ENCODE measurements at regions not wholly inside any gene's neighbourhood (a gene's known extent, or its start where the extent isn't known, plus 50 kb on each side); places are given as distances from the start of the nearest gene placed in this dataset.

DNA sequence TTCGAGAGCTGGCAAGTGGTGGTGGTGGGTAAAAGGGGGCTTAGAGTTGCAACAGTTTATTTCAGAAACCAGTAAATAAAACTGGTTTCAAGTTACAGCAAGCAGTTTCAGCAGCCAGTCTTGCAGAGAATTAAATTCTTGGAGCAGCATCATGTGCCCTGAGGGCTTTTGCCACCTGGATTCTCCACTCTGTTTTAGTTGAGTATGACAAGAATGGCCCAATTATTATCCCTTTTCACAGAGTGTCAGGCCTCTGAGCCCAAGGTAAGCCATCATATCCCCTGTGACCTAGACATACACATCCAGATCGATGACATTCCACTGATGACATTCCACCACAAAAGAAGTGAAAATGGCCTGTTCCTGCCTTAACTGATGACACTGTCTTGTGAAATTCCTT, 72.8 kb upstream of the FANCL start:
- Histone ChIP-seq H3K14ac (ENCODE audit: insufficient read length) (no peak overlapping the region), H3K79me1 (ENCODE audit: low read depth, low read length) (no peaks in the 10 kb centered on the region), H4K91ac (replicated peaks; ENCODE audit: insufficient read length, low read length) (no peak overlapping the region), H3K9ac (replicated peaks in 1 of 4; ENCODE audit: extremely low read depth in 1 of 4, low read depth in 3 of 4, low read length in 3 of 4) (no peak overlapping the region), H3K36me3 (ENCODE audit: control insufficient read depth in 2 of 4, insufficient read depth in 4 of 4, low read length in 3 of 4) (no peaks in the 10 kb centered on the region), H3K23ac (ENCODE audit: insufficient read length) (no peak overlapping the region), H2BK5ac (ENCODE audit: low read depth, low read length) (no peak overlapping the region), H4K5ac (ENCODE audit: insufficient read length, low read depth, low read length) (no peak overlapping the region), H2BK12ac (ENCODE audit: low read depth, low read length) (no peak overlapping the region), H3K18ac (ENCODE audit: extremely low read depth, low read length) (no peak overlapping the region), H3K27me3 (replicated peaks in 1 of 4; ENCODE audit: control insufficient read depth in 3 of 4, extremely low read depth in 1 of 4, insufficient read depth in 3 of 4, low read length in 3 of 4) (no peaks in the 10 kb centered on the region), H2BK20ac (ENCODE audit: low read length) (no peak overlapping the region), H3K9me3 (ENCODE audit: insufficient read depth in 2 of 2, low read depth in 1 of 2, low read length in 1 of 2) (peaks cover 0 to 4% of the 10 kb centered on the region in 2 experiments; a peak in 3 of 4 replicates), H3K79me2 (ENCODE audit: control insufficient read depth in 1 of 2, insufficient read depth in 2 of 2, low read length in 2 of 2) (no peaks in the 10 kb centered on the region), H4K8ac (ENCODE audit: extremely low read depth, insufficient read depth, low read length) (no peak overlapping the region), H4K20me1 (replicated peaks in 1 of 2; ENCODE audit: control insufficient read depth in 1 of 2, insufficient read depth in 2 of 2, low read length in 2 of 2) (no peaks in the 10 kb centered on the region), H3K4me2 (ENCODE audit: insufficient read depth in 1 of 2, low read depth in 2 of 2, low read length in 2 of 2) (no peak overlapping the region), H3K4ac (replicated peaks; ENCODE audit: insufficient read length, low read depth, low read length) (no peak overlapping the region), H3K27ac (ENCODE audit: low read depth, low read length) (no peak overlapping the region), H3K56ac (replicated peaks; ENCODE audit: insufficient read length, low read depth, low read length) (no peak overlapping the region), H2BK120ac (replicated peaks; ENCODE audit: low read depth, low read length) (no peak overlapping the region), H3K4me1 (replicated peaks in 1 of 4; ENCODE audit: control insufficient read depth in 3 of 4, insufficient read depth in 4 of 4, low read length in 3 of 4) (no peaks in the 10 kb centered on the region), H3K23me2 (ENCODE audit: low read depth, low read length) (no peaks in the 10 kb centered on the region), H3K4me3 (ENCODE audit: extremely low read depth in 1 of 4, insufficient read depth in 2 of 4, low read depth in 3 of 4, low read length in 4 of 4) (no peak overlapping the region), H2BK15ac (ENCODE audit: low read length) (no peak overlapping the region), H2AK5ac (ENCODE audit: low read depth, low read length) (no peak overlapping the region), H2AFZ (ENCODE audit: low read length) (no peak overlapping the region)
- CTCF ChIA-PET (ENCODE audit: partially characterized antibody), result interaction anchor here (0.7 kb wide), 1 partner anchor 183 kb away, joined by 3 read pairs; no protein-coding TSS in a partner anchor
- WGBS, 2 experiments (ENCODE audit: extremely low coverage in 1 of 2, insufficient coverage in 1 of 2, insufficient read length in 1 of 2, insufficient replicate concordance in 2 of 2, low coverage in 1 of 2, low lambda C conversion rate in 2 of 2, missing lambda C conversion rate in 1 of 2), result 67% methylated on average over 2 of the region's 2 CpGs; no CpG with 5 or more reads in 1 of the 2 experiments
- FAIRE-seq (no peak), DNase-seq (ENCODE audit: low read depth in 1 of 2, low spot score in 2 of 2) (no peak)
- POLR2A ChIA-PET (ENCODE audit: partially characterized antibody), result no interaction called here
- TF ChIP-seq, protein P1, sequence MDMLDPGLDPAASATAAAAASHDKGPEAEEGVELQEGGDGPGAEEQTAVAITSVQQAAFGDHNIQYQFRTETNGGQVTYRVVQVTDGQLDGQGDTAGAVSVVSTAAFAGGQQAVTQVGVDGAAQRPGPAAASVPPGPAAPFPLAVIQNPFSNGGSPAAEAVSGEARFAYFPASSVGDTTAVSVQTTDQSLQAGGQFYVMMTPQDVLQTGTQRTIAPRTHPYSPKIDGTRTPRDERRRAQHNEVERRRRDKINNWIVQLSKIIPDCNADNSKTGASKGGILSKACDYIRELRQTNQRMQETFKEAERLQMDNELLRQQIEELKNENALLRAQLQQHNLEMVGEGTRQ (IDR thresholded peaks at IDR 0.05; ENCODE audit: low read length), result no peak
- TF ChIP-seq KDM4A (IDR thresholded peaks at IDR 0.05; ENCODE audit: low read depth, low read length, severe bottlenecking) (no peak), TEAD4 (IDR thresholded peaks at IDR 0.05; ENCODE audit: low read depth, low read length) (no peak), POLR2A (IDR thresholded peaks at IDR 0.05; ENCODE audit: control extremely low read depth in 1 of 2, low read depth in 2 of 2, low read length in 2 of 2) (no peak), SIX5 (IDR thresholded peaks at IDR 0.05; ENCODE audit: low read depth, low read length) (no peak), SP2 (IDR thresholded peaks at IDR 0.05; ENCODE audit: low read length) (no peak), RXRA (IDR thresholded peaks at IDR 0.05; ENCODE audit: insufficient read depth, low read depth, low read length) (no peak), TAF1 (IDR thresholded peaks at IDR 0.05; ENCODE audit: low read depth, low read length) (no peak), FOSL1 (IDR thresholded peaks at IDR 0.05; ENCODE audit: insufficient read depth, low read depth, low read length) (no peak), CTBP2 (IDR thresholded peaks at IDR 0.05; ENCODE audit: borderline replicate concordance, insufficient read depth, insufficient read length, low read length) (no peak), GTF2F1 (IDR thresholded peaks at IDR 0.05; ENCODE audit: borderline replicate concordance, low read depth, low read length) (no peak), RNF2 (IDR thresholded peaks at IDR 0.05; ENCODE audit: borderline replicate concordance, low read depth, low read length, missing control alignments, poor library complexity, severe bottlenecking) (no peak)
- TF ChIP-seq, protein P2, sequence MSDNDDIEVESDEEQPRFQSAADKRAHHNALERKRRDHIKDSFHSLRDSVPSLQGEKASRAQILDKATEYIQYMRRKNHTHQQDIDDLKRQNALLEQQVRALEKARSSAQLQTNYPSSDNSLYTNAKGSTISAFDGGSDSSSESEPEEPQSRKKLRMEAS (IDR thresholded peaks at IDR 0.05), result no peak
